GM12878 (cell line): ENCODE measurements at regions not wholly inside any gene's neighbourhood (a gene's known extent, or its start where the extent isn't known, plus 50 kb on each side); places are given as distances from the start of the nearest gene placed in this dataset.
A peak's percentile ranks its signal among the peaks of the same experiment; 100 is the strongest.

Experiments used
- ATAC-seq: fragments of 200-7000 bp; cut with Tn5 transposase; 3 replicates; pipeline ENCODE4 v1.9.1; 2020; ENCODE audit warnings: mild to moderate bottlenecking, moderate library complexity
- BruUV-seq: library from RNA; stranded (reverse); fragments of 400-500 nt; replicated peaks from 2 replicates; lab custom pipeline; 2021; lab: Mats Ljungman, UMichigan
- CTCF ChIA-PET: fragments of 300-600 bp; sonication (Branson Sonifier 250); formaldehyde crosslinking; extraction: SDS; loops from one replicate; lab custom pipeline; 2021; ENCODE audit warnings: inconsistent platforms; lab: Yijun Ruan, JAX
- POLR2A ChIA-PET: fragments of 350-600 bp; formaldehyde crosslinking; extraction: SDS; loops from one replicate; lab custom pipeline; 2021; ENCODE audit warnings: inconsistent platforms; lab: Charles Lee
- RAD21 ChIA-PET: fragments of 300-600 bp; sonication (Branson Sonifier 250); formaldehyde crosslinking; loops from one replicate; lab custom pipeline; 2023; ENCODE audit warnings: antibody characterized with exemption; ENCODE audit not compliant: unreplicated experiment; lab: Charles Lee
- SMC1A ChIA-PET: fragments of 300-600 bp; sonication (Branson Sonifier 250); formaldehyde crosslinking; loops from one replicate; lab custom pipeline; 2023; ENCODE audit not compliant: unreplicated experiment, uncharacterized antibody; lab: Charles Lee
- DNase-seq: peaks from one replicate; pipeline ENCODE4 v3.0.0-alpha.2; 2011; ENCODE audit warnings: low read depth, low spot score
- FAIRE-seq: peaks from 3 replicates; lab custom pipeline; 2011; peaks lifted over from hg19 to GRCh38; lab: Jason Lieb, UNC
- H2AFZ ChIP-seq: 2 replicates; pipeline ENCODE4 v1.6.0; 2011; ENCODE audit warnings: low read depth, low read length, control low read depth; ENCODE audit not compliant: control insufficient read depth
- H3K27ac ChIP-seq: 2 replicates; pipeline ENCODE4 v1.5.1; 2011; ENCODE audit warnings: control low read depth; ENCODE audit not compliant: control insufficient read depth, insufficient read depth
- H3K27me3 ChIP-seq, 2 experiments: replicated peaks in 1 of 2; 2 replicates each; pipeline versions ENCODE4 v1.6.0 to v1.6.1; 2011; ENCODE audit warnings: low read length in 1 of 2; ENCODE audit not compliant: control insufficient read depth in 2 of 2, insufficient read depth in 2 of 2
- H3K36me3 ChIP-seq, 2 experiments: 2 replicates each; pipeline ENCODE4 v1.5.1; 2011; ENCODE audit warnings: low read length in 1 of 2; ENCODE audit not compliant: control insufficient read depth in 2 of 2, insufficient read depth in 2 of 2
- H3K4me1 ChIP-seq: 2 replicates; pipeline ENCODE4 v1.6.1; 2011; ENCODE audit warnings: mild to moderate bottlenecking, low read length, moderate library complexity, mixed read lengths; ENCODE audit not compliant: control insufficient read depth, insufficient read depth
- H3K4me2 ChIP-seq: 2 replicates; pipeline ENCODE4 v1.6.0; 2011; ENCODE audit warnings: control low read depth; ENCODE audit not compliant: control insufficient read depth, insufficient read depth
- H3K4me3 ChIP-seq: fragments of 200-600 bp; sonication (generic); 2 replicates; pipeline ENCODE4 v1.5.1; 2016
- H3K79me2 ChIP-seq: 2 replicates; pipeline ENCODE4 v1.6.0; 2011; ENCODE audit warnings: low read length; ENCODE audit not compliant: control insufficient read depth, insufficient read depth
- H3K9ac ChIP-seq: 2 replicates; pipeline ENCODE4 v1.8.0; 2011; ENCODE audit warnings: low read length, control low read depth, mixed read lengths; ENCODE audit not compliant: control insufficient read depth, insufficient read depth
- H3K9me3 ChIP-seq: replicated peaks from 3 replicates; pipeline ENCODE4 v1.5.1; 2011; ENCODE audit warnings: mild to moderate bottlenecking, low read length; ENCODE audit not compliant: control insufficient read depth, insufficient read depth
- H4K20me1 ChIP-seq: 2 replicates; pipeline ENCODE4 v1.6.0; 2011; ENCODE audit not compliant: control insufficient read depth, insufficient read depth
- BCLAF1 ChIP-seq: fragments of 450-650 bp; IDR thresholded peaks from 2 replicates; pipeline ENCODE4 v1.6.1; 2017; ENCODE audit warnings: antibody characterized with exemption, mild to moderate bottlenecking, moderate library complexity
- CREM ChIP-seq: IDR thresholded peaks from 2 replicates; pipeline ENCODE4 v1.6.1; 2014; ENCODE audit warnings: antibody characterized with exemption, low read depth
- IKZF1 ChIP-seq: fragments of 450-650 bp; conservative IDR thresholded peaks from 2 replicates; pipeline ENCODE4 v1.6.1; 2017; ENCODE audit warnings: antibody characterized with exemption, mild to moderate bottlenecking
- IRF3 ChIP-seq: fragments of 450-650 bp; IDR thresholded peaks from 2 replicates; pipeline ENCODE4 v1.6.1; 2014; ENCODE audit warnings: mild to moderate bottlenecking
- IRF4 ChIP-seq: IDR thresholded peaks from 2 replicates; pipeline ENCODE4 v1.6.1; 2011; ENCODE audit warnings: low read depth, low read length
- JUND ChIP-seq: IDR thresholded peaks from 2 replicates; pipeline ENCODE4 v1.6.1; 2012; ENCODE audit warnings: low read depth, mild to moderate bottlenecking, low read length, improper control_type of control experiment, moderate library complexity
- PKNOX1 ChIP-seq: fragments of 450-650 bp; IDR thresholded peaks from 2 replicates; pipeline ENCODE4 v1.6.1; 2016; ENCODE audit warnings: mild to moderate bottlenecking
- RAD51 ChIP-seq: fragments of 450-650 bp; IDR thresholded peaks from 2 replicates; pipeline ENCODE4 v1.6.1; 2016; ENCODE audit warnings: moderate library complexity, mild to moderate bottlenecking, inconsistent platforms
- SIN3A ChIP-seq: IDR thresholded peaks from 2 replicates; pipeline ENCODE4 v1.6.1; 2012; ENCODE audit warnings: low read depth, low read length, improper control_type of control experiment
- SKIL ChIP-seq: fragments of 450-650 bp; IDR thresholded peaks from 2 replicates; pipeline ENCODE4 v1.6.1; 2017; ENCODE audit warnings: mild to moderate bottlenecking, low read depth, inconsistent platforms; ENCODE audit not compliant: poor library complexity, severe bottlenecking
- SMC3 ChIP-seq: IDR thresholded peaks from 2 replicates; pipeline ENCODE4 v1.6.1; 2011; ENCODE audit warnings: low read length, improper control_type of control experiment, borderline replicate concordance
- WGBS: methylation state at CpG from one replicate; pipeline ENCODE4 v1.1.6; 2016; ENCODE audit warnings: low lambda C conversion rate; ENCODE audit not compliant: insufficient replicate concordance, insufficient coverage; ENCODE audit errors: missing lambda C conversion rate; 5-methylcytosine and 5-hydroxymethylcytosine counted together
- in situ Hi-C: fragments of 300-500 bp; cut with MboI; formaldehyde crosslinking; loops from 9 replicates; pipeline ENCODE4 v1.14.3; 2018; ENCODE audit warnings: mixed read lengths
- intact Hi-C: fragments of 100-400 bp; cut with micrococcal nuclease; formaldehyde crosslinking; loops from one replicate; pipeline ENCODE4 v1.14.2; 2022; ENCODE audit not compliant: unreplicated experiment

DNA sequence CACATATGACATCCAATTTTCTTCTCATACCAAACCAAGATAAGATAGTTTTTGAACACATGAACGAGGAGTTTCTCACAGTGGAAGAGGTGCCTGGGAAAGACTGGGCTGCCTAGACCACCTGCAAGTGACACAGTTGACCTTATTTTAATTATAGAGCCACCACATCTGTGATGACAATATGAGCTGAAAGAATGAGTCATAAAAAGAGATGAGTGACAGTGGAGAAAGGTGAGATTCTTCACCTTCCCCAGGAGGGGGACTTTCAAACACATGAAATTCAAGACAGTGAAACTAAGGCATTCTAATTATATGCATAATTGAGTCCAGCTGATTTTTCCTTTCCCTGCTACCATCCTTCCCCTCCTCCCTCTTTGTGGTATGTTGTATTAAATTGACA is 475.5 kb downstream of the NXPH1 start:
- no TSS peak for BruUV-seq
- no peak overlapping the region for H3K9ac ChIP-seq
- no peak overlapping the region for H3K4me2 ChIP-seq
- no peak overlapping the region for H3K27ac ChIP-seq
- ChIA-PET CTCF (no interaction called here), RAD21 (no interaction called here), SMC1A (no interaction called here)
- no peaks in the 10 kb centered on the region for H3K9me3 ChIP-seq
- in situ Hi-C loops = no loop called here
- no peaks in the 10 kb centered on the region for H3K36me3 ChIP-seq
- DNase-seq (no peak), FAIRE-seq (no peak)
- WGBS = 0% methylated on average over 1 of the region's 1 CpG
- no peaks in the 10 kb centered on the region for H3K27me3 ChIP-seq
- H3K4me3 ChIP-seq = no peak overlapping the region
- H2AFZ ChIP-seq = no peak overlapping the region
- no peaks in the 10 kb centered on the region for H3K79me2 ChIP-seq
- TF ChIP-seq IRF4 (no peak), PKNOX1 (peak; percentile 75), SIN3A (no peak)
- TF ChIP-seq, all 136 proteins: peak for 1
- POLR2A ChIA-PET = no interaction called here
- intact Hi-C loops = no loop called here
- no peaks in the 10 kb centered on the region for H4K20me1 ChIP-seq
- H3K4me1 ChIP-seq = no peaks in the 10 kb centered on the region
- no peak; the same call in 2 of the 3 replicates for ATAC-seq

DNA sequence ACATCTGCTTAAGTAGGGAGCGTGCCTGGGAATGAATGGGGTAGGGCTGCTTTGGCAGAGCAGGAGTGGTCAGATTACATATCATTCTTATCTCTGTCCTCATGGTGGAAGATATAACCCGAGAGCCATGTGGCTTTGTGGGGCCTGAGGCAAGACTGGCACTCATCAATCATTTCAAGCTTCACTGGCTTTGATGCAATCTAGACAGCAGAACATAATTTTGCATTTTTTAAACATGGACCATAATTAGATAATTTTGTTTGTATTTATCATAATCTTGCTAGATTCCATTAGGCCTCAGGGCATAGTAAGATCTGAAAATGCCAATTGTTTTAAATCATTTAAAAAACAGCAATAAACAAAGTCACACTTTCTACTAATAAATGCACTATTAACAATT is 480.3 kb downstream of the NXPH1 start:
- Histone ChIP-seq H3K27me3 (no peaks in the 10 kb centered on the region), H3K4me3 (no peak overlapping the region), H2AFZ (no peak overlapping the region), H3K4me1 (no peaks in the 10 kb centered on the region), H3K9ac (no peak overlapping the region), H3K4me2 (no peak overlapping the region), H3K79me2 (no peaks in the 10 kb centered on the region), H3K36me3 (no peaks in the 10 kb centered on the region), H3K27ac (no peak overlapping the region), H4K20me1 (no peaks in the 10 kb centered on the region), H3K9me3 (no peaks in the 10 kb centered on the region)
- ATAC-seq (no peak), DNase-seq (no peak), FAIRE-seq (no peak)
- intact Hi-C loops (no loop called here), in situ Hi-C loops (no loop called here)
- 0% methylated on average over 2 of the region's 2 CpGs for WGBS
- ChIA-PET CTCF (interaction anchor here (1.2 kb wide), 1 partner anchor 159 kb away, joined by 3 read pairs; no protein-coding TSS in a partner anchor), POLR2A (no interaction called here), RAD21 (no interaction called here), SMC1A (interaction anchor here (1.0 kb wide), 1 partner anchor 28 kb away, joined by 3 read pairs; no protein-coding TSS in a partner anchor)
- BruUV-seq = no TSS peak
- TF ChIP-seq SMC3 (no peak), SKIL (no peak), IKZF1 (no peak), IRF3 (no peak), BCLAF1 (no peak), JUND (no peak), CREM (no peak), RAD51 (no peak)
